Fibroblast of pulmonary artery (primary cell): ENCODE measurements at regions not wholly inside any gene's neighbourhood (a gene's known extent, or its start where the extent isn't known, plus 50 kb on each side); places are given as distances from the start of the nearest gene placed in this dataset.
"Not testable (repeated sequence)": the region's sequence is repeated elsewhere in the genome, so short reads cannot be mapped to it uniquely, and the experiment has no call there.

ENCODE experiments used
- DNase-seq: peaks from one replicate; pipeline ENCODE4 v3.0.0-alpha.2; 2010; ENCODE audit warnings: low read depth
- H3K4me3 ChIP-seq: replicated peaks from 2 replicates; pipeline ENCODE4 v1.5.1; 2011; ENCODE audit warnings: low read depth, mild to moderate bottlenecking, control low read depth, low read length, moderate library complexity
- CTCF ChIP-seq: IDR thresholded peaks from 2 replicates; pipeline ENCODE4 v1.5.1; 2011; ENCODE audit warnings: mild to moderate bottlenecking, control low read depth, low read length, inconsistent platforms; ENCODE audit errors: missing control alignments

- no peak overlapping the region for H3K4me3 ChIP-seq
- TF ChIP-seq CTCF: no peak
- DNase-seq: no peak
Measured at GRCh38 chr5:138640646-138641254, 65.5 kb upstream of the HSPA9 start.

DNA sequence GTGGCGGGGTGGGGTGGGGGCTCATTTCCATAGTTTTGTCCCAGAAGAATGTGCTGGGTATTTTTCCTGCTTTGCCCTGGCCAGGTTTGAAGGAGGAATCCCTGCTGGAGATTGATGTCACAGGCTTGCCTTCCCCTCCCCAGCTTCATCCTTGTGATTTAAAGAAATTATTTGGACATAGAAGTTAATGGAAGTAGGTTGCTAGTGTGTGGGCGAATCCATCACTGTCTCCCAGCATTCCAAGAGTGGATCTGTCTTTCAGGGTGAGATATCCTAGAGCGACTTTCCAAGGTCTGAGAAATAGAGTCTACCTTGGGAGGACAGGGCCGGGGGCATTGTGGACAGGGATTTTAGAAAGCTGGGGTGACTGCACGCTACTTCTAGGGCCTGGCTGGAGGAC is 64.9 kb upstream of the HSPA9 start:
- DNase-seq: no peak
- H3K4me3 ChIP-seq: no peak overlapping the region
- TF ChIP-seq CTCF: no peak

- no peak for DNase-seq
- no peak overlapping the region for H3K4me3 ChIP-seq
- TF ChIP-seq CTCF: no peak
Measured at GRCh38 chr5:138639326-138639725, 64.1 kb upstream of the HSPA9 start.

DNA sequence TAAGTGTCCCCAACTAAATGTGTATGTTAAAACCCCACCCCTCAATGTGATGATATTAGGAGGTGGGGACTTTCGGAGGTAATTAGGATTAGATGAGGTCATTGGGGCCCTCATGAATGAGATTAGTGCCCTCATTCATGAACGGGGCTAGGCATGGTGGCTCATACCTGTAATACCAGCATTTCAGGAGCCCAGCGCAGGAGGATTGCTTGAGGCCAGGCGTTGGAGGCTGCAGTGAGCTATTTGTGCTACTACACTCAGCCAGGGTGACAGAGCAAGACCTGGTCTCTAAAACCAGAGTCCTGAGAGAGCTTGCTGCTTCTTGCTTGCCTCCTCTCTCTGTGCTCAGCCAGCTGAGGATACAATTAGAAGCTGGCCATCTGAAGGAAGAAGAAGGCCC is 62.1 kb upstream of the HSPA9 start:
- TF ChIP-seq CTCF: no peak
- no peak for DNase-seq
- no peak overlapping the region for H3K4me3 ChIP-seq

DNA sequence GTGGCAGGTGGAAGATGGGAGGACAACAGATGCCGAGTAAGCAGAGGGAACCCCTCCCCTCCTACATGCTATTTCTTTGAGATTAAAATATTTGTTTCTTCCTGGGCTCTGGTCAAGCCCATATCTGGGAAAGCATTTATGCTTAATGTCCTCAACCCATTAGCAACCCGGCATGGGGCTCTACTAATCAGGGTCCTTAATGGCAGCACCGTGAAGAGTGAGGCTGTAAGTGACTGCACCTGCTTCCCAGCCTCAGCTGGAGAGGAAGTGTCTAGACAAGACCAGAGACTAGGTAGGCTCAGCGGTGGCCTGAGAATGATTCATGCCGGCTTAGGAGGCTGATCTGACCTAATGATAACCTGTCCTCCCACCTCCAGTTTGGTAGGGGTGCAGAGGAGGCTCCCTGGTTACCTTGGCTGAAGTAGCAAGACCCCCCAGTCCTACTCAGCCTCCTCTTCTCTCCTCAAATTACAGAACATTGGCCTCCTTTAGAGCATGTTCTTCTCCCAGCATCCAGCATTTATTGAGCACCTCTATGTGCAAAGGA is 61.3 kb upstream of the HSPA9 start:
- DNase-seq: no peak
- TF ChIP-seq CTCF: no peak
- no peak overlapping the region for H3K4me3 ChIP-seq

- H3K4me3 ChIP-seq: no peak overlapping the region
- no peak for TF ChIP-seq CTCF
- no peak for DNase-seq
Measured at GRCh38 chr5:138635708-138636107, 60.5 kb upstream of the HSPA9 start.

DNA sequence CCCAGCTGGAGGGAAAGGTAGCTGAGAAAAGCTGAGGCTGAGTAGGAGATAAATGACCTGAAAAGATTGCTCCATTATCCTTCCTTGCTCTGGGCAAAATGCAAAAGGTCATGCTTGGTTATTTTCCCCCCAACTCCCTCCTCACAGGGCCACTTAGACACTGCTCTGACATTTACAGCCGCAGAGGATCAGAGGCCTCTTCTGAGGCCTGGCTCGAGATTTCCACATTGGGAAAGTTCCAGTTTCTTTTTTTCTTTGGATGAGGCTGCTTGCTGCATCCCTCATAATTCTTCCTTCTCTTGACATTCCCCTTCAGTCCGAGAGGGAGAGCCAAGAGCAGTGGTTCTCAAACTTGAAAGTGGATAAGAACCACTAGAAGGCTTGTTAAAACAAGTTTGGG is 60.1 kb upstream of the HSPA9 start:
- no peak for TF ChIP-seq CTCF
- no peak for DNase-seq
- H3K4me3 ChIP-seq: no peak overlapping the region

DNA sequence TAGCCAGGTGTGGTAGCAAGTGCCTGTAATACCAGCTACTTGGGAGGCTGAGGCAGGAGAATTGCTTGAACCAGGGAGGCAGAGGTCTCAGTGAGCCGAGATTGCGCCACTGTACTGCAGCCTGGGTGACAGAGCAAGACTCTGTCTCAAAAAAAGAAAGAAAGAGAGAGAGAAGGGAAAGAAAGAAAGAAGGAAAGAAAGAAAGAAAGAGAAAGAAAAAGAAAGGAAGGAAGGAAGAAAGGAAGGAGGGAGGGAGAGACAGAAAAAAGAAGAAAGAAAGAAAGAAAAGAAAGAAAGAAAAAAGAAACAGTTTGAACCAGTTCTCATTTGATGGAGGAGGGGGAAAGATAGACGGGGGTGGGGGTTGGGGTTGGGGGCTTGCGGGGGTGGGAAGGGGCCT is 59.6 kb upstream of the HSPA9 start:
- H3K4me3 ChIP-seq, DNase-seq: not testable (repeated sequence)
